GM12873 (cell line): ENCODE measurements at regions not wholly inside any gene's neighbourhood (a gene's known extent, or its start where the extent isn't known, plus 50 kb on each side); places are given as distances from the start of the nearest gene placed in this dataset.

Source experiments
- CTCF ChIP-seq: IDR thresholded peaks from 2 replicates; pipeline ENCODE4 v1.5.1; 2012; ENCODE audit warnings: low read depth, mild to moderate bottlenecking, moderate library complexity, low read length, control low read depth; ENCODE audit not compliant: insufficient read depth; ENCODE audit errors: missing control alignments

DNA sequence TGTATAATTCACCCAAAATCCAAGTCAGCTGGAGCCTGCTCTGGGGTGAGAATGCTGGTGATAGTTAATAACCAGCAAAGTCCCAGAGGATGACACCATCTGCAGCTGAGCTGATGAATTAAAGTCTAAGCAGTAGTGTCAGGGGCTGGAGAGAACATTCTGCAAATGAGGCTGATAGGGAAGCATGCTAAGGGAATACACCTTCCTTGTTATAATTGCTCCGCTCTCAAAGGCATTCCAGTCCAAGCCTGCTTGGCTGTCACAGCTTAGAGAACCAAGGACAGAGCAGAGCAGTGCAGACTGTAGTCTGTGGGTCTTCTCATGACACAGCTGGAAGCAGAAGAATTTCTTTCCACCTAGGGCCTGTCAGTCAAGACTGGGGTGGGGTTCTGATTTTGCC is 283.1 kb downstream of the SIPA1L2 start:
- TF ChIP-seq CTCF = no peak

- no peak for TF ChIP-seq CTCF
Observed at GRCh38 chr1:232344791-232345399, 285.0 kb downstream of the SIPA1L2 start.

DNA sequence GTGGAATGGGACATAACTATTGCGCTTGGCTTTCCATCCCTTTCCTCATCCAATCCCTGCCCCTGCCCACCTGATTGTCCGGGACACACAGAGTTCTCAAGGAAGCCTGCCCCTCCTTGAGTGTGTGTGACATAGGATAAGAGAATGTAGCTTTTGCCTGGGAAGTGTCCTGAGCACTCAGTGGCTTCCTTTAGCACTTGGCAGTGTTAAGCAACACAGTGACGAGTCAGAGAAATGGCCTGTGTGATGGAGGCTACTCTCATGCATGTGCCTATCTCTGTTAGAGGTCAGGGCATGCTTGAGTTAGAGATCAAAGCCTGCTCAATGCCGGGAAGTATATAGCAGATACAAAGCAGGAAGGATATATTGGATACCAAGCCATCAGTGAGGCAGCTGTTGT is 289.5 kb downstream of the SIPA1L2 start:
- no peak for TF ChIP-seq CTCF

GRCh38 chr1:232339073-232339472 is 290.9 kb downstream of the SIPA1L2 start:
- TF ChIP-seq CTCF = no peak

DNA sequence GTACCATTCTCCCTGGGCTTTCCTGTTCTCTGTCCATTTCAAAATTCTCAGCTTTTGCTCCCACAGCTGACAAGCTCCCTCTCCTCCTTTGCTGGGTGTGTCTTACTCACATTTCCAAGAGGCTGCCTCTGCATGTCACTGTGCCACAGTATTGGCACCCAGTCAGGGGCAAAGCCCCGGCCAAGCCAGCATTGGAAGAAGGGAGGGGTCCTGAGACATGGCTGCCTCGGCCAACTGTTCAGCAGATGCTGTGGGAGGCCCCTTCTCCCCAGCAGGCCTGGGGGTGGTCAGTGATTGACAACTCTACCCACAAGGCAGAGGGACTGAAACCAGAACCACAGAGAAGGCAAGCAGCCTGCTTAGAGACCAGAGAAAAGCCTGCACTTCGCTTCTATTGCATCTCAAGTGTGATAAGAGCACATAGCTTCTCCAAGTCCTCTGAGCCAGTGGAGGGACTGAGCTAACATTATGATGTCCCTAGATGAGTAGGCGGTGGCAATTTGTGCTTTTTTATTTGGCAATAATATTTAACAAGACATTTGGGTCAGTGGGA is 294.1 kb downstream of the SIPA1L2 start:
- TF ChIP-seq CTCF = no peak

DNA sequence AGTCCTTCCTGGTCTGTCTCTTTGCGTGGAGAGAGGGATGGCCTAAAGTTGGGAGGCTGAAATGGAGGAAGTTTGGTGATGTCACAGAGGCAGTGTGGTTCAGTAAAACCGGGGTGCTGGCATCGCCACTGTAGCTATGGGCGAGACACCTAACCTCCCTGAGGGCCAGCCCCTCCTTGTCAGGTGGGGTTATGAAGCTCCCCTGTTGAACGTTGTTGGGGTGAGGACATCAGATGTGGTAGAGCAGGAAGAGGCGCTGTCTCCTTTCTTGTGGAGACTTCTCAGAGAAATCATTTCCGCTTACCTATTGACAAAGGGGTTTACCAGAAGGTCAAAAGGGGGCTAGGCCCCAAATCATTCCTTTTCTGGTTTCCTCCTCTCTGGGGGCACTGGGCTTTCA is 294.7 kb downstream of the SIPA1L2 start:
- TF ChIP-seq CTCF = no peak

- TF ChIP-seq CTCF = no peak
Observed at GRCh38 chr1:232334811-232335210, 295.1 kb downstream of the SIPA1L2 start.
